ENCODE measurements at regions not wholly inside any gene's neighbourhood (a gene's known extent, or its start where the extent isn't known, plus 50 kb on each side); places are given as distances from the start of the nearest gene placed in this dataset.
"Not testable (repeated sequence)": the region's sequence is repeated elsewhere in the genome, so short reads cannot be mapped to it uniquely, and the experiment has no call there.

GRCh38 chr1:29800522-29800956 lies 564.2 kb downstream of the PTPRU start:
- Histone ChIP-seq H3K4me1 (ENCODE audit: control insufficient read depth in 2 of 2, insufficient read depth in 2 of 2, low read length in 2 of 2) (no peaks in the 10 kb centered on the region), H3K9ac (ENCODE audit: low read depth in 1 of 2, low read length in 2 of 2) (no peak overlapping the region), H3K27ac (ENCODE audit: low read depth in 2 of 2, low read length in 2 of 2) (no peak overlapping the region), H3K9me3 (ENCODE audit: control insufficient read depth in 2 of 2, low read length in 2 of 2) (no peaks in the 10 kb centered on the region), H3K4me3 (ENCODE audit: low read length in 2 of 2) (no peak overlapping the region), H3K36me3 (ENCODE audit: control insufficient read depth in 2 of 2, insufficient read depth in 2 of 2, low read length in 2 of 2) (no peaks in the 10 kb centered on the region), H3K27me3 (ENCODE audit: control insufficient read depth in 2 of 2, insufficient read depth in 2 of 2, low read length in 2 of 2) (peaks cover 3 to 10% of the 10 kb centered on the region in 2 donors)

- H3K9me3 ChIP-seq (ENCODE audit: control insufficient read depth in 2 of 2, low read length in 2 of 2): no peaks in the 10 kb centered on the region
- H3K36me3 ChIP-seq (ENCODE audit: control insufficient read depth in 2 of 2, insufficient read depth in 2 of 2, low read length in 2 of 2): no peaks in the 10 kb centered on the region
- H3K27me3 ChIP-seq (ENCODE audit: control insufficient read depth in 2 of 2, insufficient read depth in 2 of 2, low read length in 2 of 2): peaks cover 3 to 10% of the 10 kb centered on the region in 2 donors
- H3K27ac ChIP-seq (ENCODE audit: low read depth in 2 of 2, low read length in 2 of 2): no peak overlapping the region
- H3K4me3 ChIP-seq (ENCODE audit: low read length in 2 of 2): no peak overlapping the region
- no peaks in the 10 kb centered on the region for H3K4me1 ChIP-seq (ENCODE audit: control insufficient read depth in 2 of 2, insufficient read depth in 2 of 2, low read length in 2 of 2)
- no peak overlapping the region for H3K9ac ChIP-seq (ENCODE audit: low read depth in 1 of 2, low read length in 2 of 2)
These were observed 563.8 kb downstream of the PTPRU start for GRCh38 chr1:29800120-29800519.

- Histone ChIP-seq H3K36me3 (ENCODE audit: control insufficient read depth in 2 of 2, insufficient read depth in 2 of 2, low read length in 2 of 2) (no peaks in the 10 kb centered on the region), H3K4me3 (ENCODE audit: low read length in 2 of 2) (no peak overlapping the region), H3K27ac (ENCODE audit: low read depth in 2 of 2, low read length in 2 of 2) (no peak overlapping the region), H3K9ac (ENCODE audit: low read depth in 1 of 2, low read length in 2 of 2) (no peak overlapping the region), H3K4me1 (ENCODE audit: control insufficient read depth in 2 of 2, insufficient read depth in 2 of 2, low read length in 2 of 2) (no peaks in the 10 kb centered on the region), H3K27me3 (ENCODE audit: control insufficient read depth in 2 of 2, insufficient read depth in 2 of 2, low read length in 2 of 2) (peaks cover 3 to 10% of the 10 kb centered on the region in 2 donors), H3K9me3 (ENCODE audit: control insufficient read depth in 2 of 2, low read length in 2 of 2) (no peaks in the 10 kb centered on the region)
These were observed 562.6 kb downstream of the PTPRU start for GRCh38 chr1:29798699-29799566.

GRCh38 chr1:29797125-29797524 lies 560.8 kb downstream of the PTPRU start:
- not testable (repeated sequence) for H3K36me3 ChIP-seq (ENCODE audit: control insufficient read depth in 2 of 2, insufficient read depth in 2 of 2, low read length in 2 of 2); H3K27me3 ChIP-seq (ENCODE audit: control insufficient read depth in 2 of 2, insufficient read depth in 2 of 2, low read length in 2 of 2); H3K4me3 ChIP-seq (ENCODE audit: low read length in 2 of 2); H3K9ac ChIP-seq (ENCODE audit: low read depth in 1 of 2, low read length in 2 of 2); H3K9me3 ChIP-seq (ENCODE audit: control insufficient read depth in 2 of 2, low read length in 2 of 2); H3K27ac ChIP-seq (ENCODE audit: low read depth in 2 of 2, low read length in 2 of 2); H3K4me1 ChIP-seq (ENCODE audit: control insufficient read depth in 2 of 2, insufficient read depth in 2 of 2, low read length in 2 of 2)

- H3K27me3 ChIP-seq (ENCODE audit: control insufficient read depth in 2 of 2, insufficient read depth in 2 of 2, low read length in 2 of 2); H3K36me3 ChIP-seq (ENCODE audit: control insufficient read depth in 2 of 2, insufficient read depth in 2 of 2, low read length in 2 of 2); H3K9ac ChIP-seq (ENCODE audit: low read depth in 1 of 2, low read length in 2 of 2); H3K27ac ChIP-seq (ENCODE audit: low read depth in 2 of 2, low read length in 2 of 2); H3K9me3 ChIP-seq (ENCODE audit: control insufficient read depth in 2 of 2, low read length in 2 of 2); H3K4me3 ChIP-seq (ENCODE audit: low read length in 2 of 2); H3K4me1 ChIP-seq (ENCODE audit: control insufficient read depth in 2 of 2, insufficient read depth in 2 of 2, low read length in 2 of 2): not testable (repeated sequence)
These were observed 559.6 kb downstream of the PTPRU start for GRCh38 chr1:29795965-29796364.

- Histone ChIP-seq H3K9me3 (ENCODE audit: control insufficient read depth in 2 of 2, low read length in 2 of 2) (no peaks in the 10 kb centered on the region), H3K27ac (ENCODE audit: low read depth in 2 of 2, low read length in 2 of 2) (no peak overlapping the region), H3K36me3 (ENCODE audit: control insufficient read depth in 2 of 2, insufficient read depth in 2 of 2, low read length in 2 of 2) (no peaks in the 10 kb centered on the region)
These were observed 557.5 kb downstream of the PTPRU start for GRCh38 chr1:29793653-29794348.

GRCh38 chr1:29793101-29793546 lies 556.8 kb downstream of the PTPRU start:
- H3K27me3 ChIP-seq (ENCODE audit: control insufficient read depth in 2 of 2, insufficient read depth in 2 of 2, low read length in 2 of 2): no peaks in the 10 kb centered on the region
- H3K27ac ChIP-seq (ENCODE audit: low read depth in 2 of 2, low read length in 2 of 2): no peak overlapping the region
- H3K4me3 ChIP-seq (ENCODE audit: low read length in 2 of 2): no peak overlapping the region
- H3K9me3 ChIP-seq (ENCODE audit: control insufficient read depth in 2 of 2, low read length in 2 of 2): no peaks in the 10 kb centered on the region
- H3K9ac ChIP-seq (ENCODE audit: low read depth in 1 of 2, low read length in 2 of 2): no peak overlapping the region
- no peaks in the 10 kb centered on the region for H3K36me3 ChIP-seq (ENCODE audit: control insufficient read depth in 2 of 2, insufficient read depth in 2 of 2, low read length in 2 of 2)
- no peaks in the 10 kb centered on the region for H3K4me1 ChIP-seq (ENCODE audit: control insufficient read depth in 2 of 2, insufficient read depth in 2 of 2, low read length in 2 of 2)

More at GRCh38 chr1:29793653-29794348, 557.5 kb downstream of the PTPRU start:
- Histone ChIP-seq H3K4me1 (ENCODE audit: control insufficient read depth in 2 of 2, insufficient read depth in 2 of 2, low read length in 2 of 2) (no peaks in the 10 kb centered on the region), H3K4me3 (ENCODE audit: low read length in 2 of 2) (no peak overlapping the region), H3K27me3 (ENCODE audit: control insufficient read depth in 2 of 2, insufficient read depth in 2 of 2, low read length in 2 of 2) (no peaks in the 10 kb centered on the region), H3K9ac (ENCODE audit: low read depth in 1 of 2, low read length in 2 of 2) (no peak overlapping the region)

GRCh38 chr1:29789910-29790247 lies 553.6 kb downstream of the PTPRU start:
- no peak overlapping the region for H3K27ac ChIP-seq (ENCODE audit: low read depth in 2 of 2, low read length in 2 of 2)
- no peaks in the 10 kb centered on the region for H3K27me3 ChIP-seq (ENCODE audit: control insufficient read depth in 2 of 2, insufficient read depth in 2 of 2, low read length in 2 of 2)
- no peak overlapping the region for H3K9ac ChIP-seq (ENCODE audit: low read depth in 1 of 2, low read length in 2 of 2)
- no peaks in the 10 kb centered on the region for H3K9me3 ChIP-seq (ENCODE audit: control insufficient read depth in 2 of 2, low read length in 2 of 2)
- H3K36me3 ChIP-seq (ENCODE audit: control insufficient read depth in 2 of 2, insufficient read depth in 2 of 2, low read length in 2 of 2): no peaks in the 10 kb centered on the region
- H3K4me3 ChIP-seq (ENCODE audit: low read length in 2 of 2): no peak overlapping the region
- no peaks in the 10 kb centered on the region for H3K4me1 ChIP-seq (ENCODE audit: control insufficient read depth in 2 of 2, insufficient read depth in 2 of 2, low read length in 2 of 2)

GRCh38 chr1:29789221-29789909 lies 553.0 kb downstream of the PTPRU start:
- H3K27ac ChIP-seq (ENCODE audit: low read depth in 2 of 2, low read length in 2 of 2): no peak overlapping the region
- no peaks in the 10 kb centered on the region for H3K4me1 ChIP-seq (ENCODE audit: control insufficient read depth in 2 of 2, insufficient read depth in 2 of 2, low read length in 2 of 2)
- no peaks in the 10 kb centered on the region for H3K27me3 ChIP-seq (ENCODE audit: control insufficient read depth in 2 of 2, insufficient read depth in 2 of 2, low read length in 2 of 2)
- H3K36me3 ChIP-seq (ENCODE audit: control insufficient read depth in 2 of 2, insufficient read depth in 2 of 2, low read length in 2 of 2): no peaks in the 10 kb centered on the region
- no peak overlapping the region for H3K9ac ChIP-seq (ENCODE audit: low read depth in 1 of 2, low read length in 2 of 2)
- H3K9me3 ChIP-seq (ENCODE audit: control insufficient read depth in 2 of 2, low read length in 2 of 2): no peaks in the 10 kb centered on the region
- H3K4me3 ChIP-seq (ENCODE audit: low read length in 2 of 2): no peak overlapping the region

Data from mucosa of rectum (tissue), 2 donors.